ENCODE measurements at regions not wholly inside any gene's neighbourhood (a gene's known extent, or its start where the extent isn't known, plus 50 kb on each side); places are given as distances from the start of the nearest gene placed in this dataset.

DNA sequence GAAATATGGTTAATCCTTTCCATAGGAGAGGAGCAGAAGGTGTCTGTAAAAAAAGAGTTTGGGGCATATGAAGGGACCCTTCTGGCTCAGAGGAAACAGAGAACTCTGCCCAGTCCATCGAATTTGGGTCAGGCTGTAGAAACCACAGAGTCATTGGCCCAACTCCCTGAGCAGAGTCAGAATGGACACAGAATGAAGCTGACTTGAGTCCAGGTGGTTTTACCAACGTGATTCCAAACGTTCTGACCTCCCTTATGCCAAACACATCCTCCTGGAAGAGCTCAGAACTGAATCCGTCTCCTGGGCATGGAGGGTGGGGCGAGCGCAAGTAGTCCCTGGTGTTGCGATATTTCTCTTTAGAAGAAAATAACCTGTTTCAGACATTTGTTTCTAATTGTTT is 138.8 kb downstream of the DAD1 start:
- no peak for TF ChIP-seq POLR2A (IDR thresholded peaks at IDR 0.05)
- TF ChIP-seq, protein P1, sequence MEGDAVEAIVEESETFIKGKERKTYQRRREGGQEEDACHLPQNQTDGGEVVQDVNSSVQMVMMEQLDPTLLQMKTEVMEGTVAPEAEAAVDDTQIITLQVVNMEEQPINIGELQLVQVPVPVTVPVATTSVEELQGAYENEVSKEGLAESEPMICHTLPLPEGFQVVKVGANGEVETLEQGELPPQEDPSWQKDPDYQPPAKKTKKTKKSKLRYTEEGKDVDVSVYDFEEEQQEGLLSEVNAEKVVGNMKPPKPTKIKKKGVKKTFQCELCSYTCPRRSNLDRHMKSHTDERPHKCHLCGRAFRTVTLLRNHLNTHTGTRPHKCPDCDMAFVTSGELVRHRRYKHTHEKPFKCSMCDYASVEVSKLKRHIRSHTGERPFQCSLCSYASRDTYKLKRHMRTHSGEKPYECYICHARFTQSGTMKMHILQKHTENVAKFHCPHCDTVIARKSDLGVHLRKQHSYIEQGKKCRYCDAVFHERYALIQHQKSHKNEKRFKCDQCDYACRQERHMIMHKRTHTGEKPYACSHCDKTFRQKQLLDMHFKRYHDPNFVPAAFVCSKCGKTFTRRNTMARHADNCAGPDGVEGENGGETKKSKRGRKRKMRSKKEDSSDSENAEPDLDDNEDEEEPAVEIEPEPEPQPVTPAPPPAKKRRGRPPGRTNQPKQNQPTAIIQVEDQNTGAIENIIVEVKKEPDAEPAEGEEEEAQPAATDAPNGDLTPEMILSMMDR (IDR thresholded peaks at IDR 0.05), result no peak
